ENCODE measurements at regions not wholly inside any gene's neighbourhood (a gene's known extent, or its start where the extent isn't known, plus 50 kb on each side); places are given as distances from the start of the nearest gene placed in this dataset.
"Not testable (repeated sequence)": the region's sequence is repeated elsewhere in the genome, so short reads cannot be mapped to it uniquely, and the experiment has no call there.

DNA sequence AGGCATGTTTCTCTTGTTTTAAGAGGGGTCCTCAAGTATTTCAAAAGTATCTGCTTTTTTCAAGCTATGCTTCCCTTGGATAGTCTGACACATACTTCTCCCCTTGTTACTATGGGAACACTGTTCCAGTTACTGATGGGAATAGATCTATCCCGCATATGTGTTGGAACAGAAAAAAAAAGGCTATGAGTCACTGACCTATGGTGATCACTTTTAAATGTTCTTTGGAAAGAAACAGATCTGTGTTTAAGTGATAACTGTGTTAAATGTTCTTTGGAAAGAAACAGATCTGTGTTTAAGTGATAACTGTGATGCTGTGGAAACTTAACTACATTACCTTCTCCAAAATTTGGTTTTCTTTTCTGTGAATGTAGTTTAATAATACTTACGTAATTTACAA is 303.2 kb downstream of the TEX13C start:
- in situ Hi-C loops (cut with HindIII; ENCODE audit: low pct_unique_long_range_greater_than_20kb, low sequenced_read_pairs): no loop called here
- no peak for DNase-seq (ENCODE audit: low read depth, low spot score)

DNA sequence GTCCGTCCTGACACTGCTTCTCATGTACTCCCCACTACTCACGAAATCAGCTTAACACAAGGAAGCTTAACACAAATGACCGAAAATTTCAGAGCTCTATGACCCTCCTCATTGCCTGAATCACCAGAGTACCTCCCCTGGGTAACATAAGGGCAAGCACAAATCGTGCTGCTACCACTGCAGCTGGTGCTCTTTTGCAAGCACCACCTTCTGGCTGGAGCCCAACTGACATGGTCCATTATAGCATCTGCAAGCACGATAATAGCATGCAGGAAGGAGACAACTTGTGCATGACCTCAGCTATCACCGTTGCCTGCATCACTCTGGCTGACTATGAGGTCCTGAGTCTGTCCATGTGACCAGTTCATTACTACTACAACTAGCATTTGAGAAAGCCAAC is 308.0 kb downstream of the TEX13C start:
- in situ Hi-C loops (cut with HindIII; ENCODE audit: low pct_unique_long_range_greater_than_20kb, low sequenced_read_pairs): no loop called here
- DNase-seq (ENCODE audit: low read depth, low spot score): no peak

DNA sequence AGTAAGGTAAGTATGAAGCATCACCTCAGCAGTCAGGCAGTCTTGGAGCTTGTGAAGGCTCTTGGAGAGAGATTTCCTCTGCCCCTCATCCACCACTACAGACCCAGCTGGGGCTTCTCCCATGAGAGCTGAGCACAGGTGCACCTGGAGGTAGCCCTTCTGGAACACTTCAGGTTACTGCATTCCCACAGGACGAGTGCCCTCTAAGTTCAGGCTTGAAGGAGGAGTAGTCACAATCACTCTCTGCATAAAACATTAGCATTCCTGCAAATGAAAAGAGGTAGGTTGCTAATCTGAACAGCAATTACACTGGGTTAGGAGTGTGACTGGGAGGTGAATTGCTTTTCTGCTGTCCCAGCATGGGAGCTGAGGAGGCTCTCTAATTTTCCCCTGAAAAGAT is 308.8 kb downstream of the TEX13C start:
- DNase-seq (ENCODE audit: low read depth, low spot score): no peak
- in situ Hi-C loops (cut with HindIII; ENCODE audit: low pct_unique_long_range_greater_than_20kb, low sequenced_read_pairs): no loop called here

DNA sequence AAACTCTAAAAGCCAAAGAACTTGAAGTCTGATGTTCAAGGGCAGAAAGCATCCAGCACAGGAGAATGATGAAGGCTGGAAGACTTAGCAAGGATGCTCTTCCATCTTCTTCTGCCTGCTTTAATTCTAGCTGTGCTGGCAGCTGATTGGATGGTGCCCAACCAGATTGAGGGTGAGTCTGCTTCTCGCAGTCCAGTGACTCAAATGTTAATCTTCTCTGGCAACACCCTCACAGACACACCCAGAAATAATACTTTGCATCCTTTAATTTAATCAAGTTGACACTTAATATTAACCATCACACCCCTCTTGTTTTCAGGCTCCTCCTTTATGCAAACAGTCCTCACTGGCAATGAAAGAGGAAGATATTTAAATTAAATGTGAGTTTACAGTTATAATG is 321.7 kb downstream of the TEX13C start:
- in situ Hi-C loops (cut with HindIII; ENCODE audit: low pct_unique_long_range_greater_than_20kb, low sequenced_read_pairs): no loop called here
- no peak for DNase-seq (ENCODE audit: low read depth, low spot score)

DNA sequence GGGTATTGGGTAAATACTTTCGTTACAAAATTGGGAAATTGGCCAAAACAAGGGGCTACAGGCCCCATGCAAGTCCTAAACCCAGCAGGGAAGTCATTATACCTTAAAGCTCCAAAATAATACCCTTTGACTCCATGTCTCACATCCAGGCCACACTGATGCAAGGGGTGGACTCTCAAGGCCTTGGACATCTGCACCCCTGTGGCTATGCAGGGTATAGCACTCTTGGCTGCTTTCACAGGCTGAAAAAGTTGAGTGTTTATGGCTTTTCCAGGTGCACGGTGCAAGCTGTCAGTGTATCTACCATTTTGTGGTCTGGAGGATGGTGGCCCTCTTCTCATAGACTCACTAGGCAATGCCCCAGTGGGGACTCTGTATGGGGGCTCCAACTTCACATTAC is 326.5 kb downstream of the TEX13C start:
- in situ Hi-C loops (cut with HindIII; ENCODE audit: low pct_unique_long_range_greater_than_20kb, low sequenced_read_pairs): no loop called here
- DNase-seq (ENCODE audit: low read depth, low spot score): peak; percentile 40

DNA sequence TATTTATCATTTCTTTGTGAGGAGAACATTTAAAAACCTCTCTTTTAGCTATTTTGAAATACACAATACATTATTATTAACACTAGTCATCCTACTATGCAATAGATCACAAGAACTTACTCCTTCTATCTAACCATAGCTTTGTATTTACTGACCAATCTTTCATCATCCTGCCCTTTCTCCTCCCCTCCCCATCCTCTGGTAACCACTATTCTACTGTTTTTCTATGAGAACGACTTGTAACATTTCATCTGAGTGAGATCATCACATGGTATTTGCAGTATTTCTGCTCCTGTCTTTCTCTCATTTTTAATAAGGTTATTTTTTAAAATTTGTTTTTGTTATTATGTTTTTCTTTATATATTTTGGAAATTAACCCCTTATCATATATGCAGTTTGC is 331.8 kb downstream of the TEX13C start:
- no peak for DNase-seq (ENCODE audit: low read depth, low spot score)
- in situ Hi-C loops (cut with HindIII; ENCODE audit: low pct_unique_long_range_greater_than_20kb, low sequenced_read_pairs): no loop called here

DNA sequence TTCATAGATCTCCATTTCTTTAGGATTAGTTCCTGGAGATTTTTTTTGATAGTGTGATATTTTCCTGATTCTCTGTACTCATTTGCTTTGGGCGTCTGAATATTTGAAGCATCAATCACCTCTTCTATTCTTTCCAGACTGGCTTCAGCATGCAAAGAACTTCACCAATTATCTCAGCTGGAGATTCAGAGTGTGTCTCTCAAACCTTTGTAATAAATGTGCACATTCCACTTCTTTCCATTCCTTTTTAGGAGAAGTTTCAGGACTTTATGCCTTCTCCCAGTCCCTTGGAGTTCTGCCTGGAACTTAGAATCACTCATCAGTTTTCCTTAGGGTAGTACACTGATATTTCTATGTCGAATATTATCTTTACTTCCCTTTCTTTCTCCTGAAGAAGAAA is 334.8 kb downstream of the TEX13C start:
- in situ Hi-C loops (cut with HindIII; ENCODE audit: low pct_unique_long_range_greater_than_20kb, low sequenced_read_pairs): no loop called here
- DNase-seq (ENCODE audit: low read depth, low spot score): no peak

DNA sequence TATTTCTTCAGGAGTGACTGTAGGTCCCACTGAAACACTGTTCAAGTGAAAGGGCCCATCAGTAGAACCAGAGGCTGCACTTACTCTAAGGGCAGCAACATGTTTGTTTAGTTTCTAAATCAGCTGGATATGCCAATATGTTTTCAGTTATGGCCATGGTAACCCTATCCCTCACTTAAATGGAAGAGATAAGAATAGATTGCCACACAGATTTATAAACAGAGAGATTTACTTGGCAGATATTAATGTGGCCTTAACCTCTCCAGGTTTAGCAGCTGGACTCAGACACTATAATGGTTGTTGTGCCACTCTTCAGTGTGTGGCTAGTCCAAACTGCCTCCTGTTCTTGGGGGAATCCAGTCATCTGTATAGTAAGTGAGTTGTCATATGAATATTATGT is 354.1 kb downstream of the TEX13C start:
- in situ Hi-C loops (cut with HindIII; ENCODE audit: low pct_unique_long_range_greater_than_20kb, low sequenced_read_pairs): no loop called here
- no peak for DNase-seq (ENCODE audit: low read depth, low spot score)

DNA sequence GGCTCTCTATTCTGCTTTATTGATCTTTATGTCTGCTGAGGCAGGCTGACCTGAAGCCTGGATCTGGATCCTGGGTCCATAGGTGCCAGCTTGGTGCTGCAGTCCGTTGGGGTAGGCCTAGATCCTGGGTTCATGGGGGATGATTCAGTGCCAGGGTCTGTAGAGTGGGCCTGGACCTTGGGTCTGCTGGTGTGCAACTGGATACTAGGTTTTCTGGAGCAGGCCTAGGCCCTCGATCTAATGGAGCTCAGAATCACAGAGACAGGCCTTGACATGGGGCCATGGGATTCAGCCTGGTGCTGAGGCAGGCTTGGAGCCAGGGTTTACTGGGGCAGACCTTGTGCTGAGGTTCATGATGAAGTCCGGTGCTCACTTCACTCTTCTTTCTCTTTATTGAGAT is 358.6 kb downstream of the TEX13C start:
- in situ Hi-C loops (cut with HindIII; ENCODE audit: low pct_unique_long_range_greater_than_20kb, low sequenced_read_pairs): no loop called here

DNA sequence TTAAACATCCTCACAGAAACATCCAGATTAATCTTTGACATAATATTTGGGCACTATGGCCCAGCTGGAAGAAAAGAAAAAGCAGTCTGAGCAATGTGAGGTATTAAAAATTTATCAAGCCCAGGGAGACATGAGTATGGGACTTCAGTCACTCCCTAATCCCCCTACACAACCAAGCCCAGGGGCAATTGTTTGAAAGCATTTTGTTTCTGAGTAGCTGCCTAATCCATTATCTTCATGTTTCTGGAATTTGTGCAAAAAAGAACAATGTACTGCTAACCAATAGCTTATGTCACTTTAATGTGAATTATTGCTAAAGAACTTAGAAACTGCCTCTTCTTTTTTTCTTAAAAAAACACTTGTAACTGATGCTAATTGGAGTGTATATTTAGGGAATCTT is 360.7 kb downstream of the TEX13C start:
- in situ Hi-C loops (cut with HindIII; ENCODE audit: low pct_unique_long_range_greater_than_20kb, low sequenced_read_pairs): no loop called here
- no peak for DNase-seq (ENCODE audit: low read depth, low spot score)

More for the DNA sequence above, 358.6 kb downstream of the TEX13C start:
- DNase-seq (ENCODE audit: low read depth, low spot score): no peak

DNA sequence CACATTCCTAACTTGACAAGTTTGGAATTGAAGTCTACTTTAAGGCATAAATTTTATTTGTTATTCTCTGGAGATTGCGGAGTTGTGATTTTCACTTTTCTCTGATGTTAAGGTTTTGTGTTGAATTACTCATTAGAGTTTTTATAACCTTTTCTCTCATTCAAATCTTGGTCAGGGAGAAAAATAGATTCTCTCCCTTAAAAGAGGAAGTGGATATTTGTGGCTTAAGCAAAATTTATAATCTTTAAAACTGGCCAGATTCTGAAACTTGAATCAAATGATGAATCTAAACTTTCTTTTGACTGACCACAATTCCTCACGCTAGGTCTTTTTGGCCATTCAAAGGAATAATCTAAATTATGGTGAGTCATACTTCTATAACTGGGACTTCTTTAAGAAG is 361.4 kb downstream of the TEX13C start:
- in situ Hi-C loops (cut with HindIII; ENCODE audit: low pct_unique_long_range_greater_than_20kb, low sequenced_read_pairs): no loop called here
- DNase-seq (ENCODE audit: low read depth, low spot score): no peak

DNA sequence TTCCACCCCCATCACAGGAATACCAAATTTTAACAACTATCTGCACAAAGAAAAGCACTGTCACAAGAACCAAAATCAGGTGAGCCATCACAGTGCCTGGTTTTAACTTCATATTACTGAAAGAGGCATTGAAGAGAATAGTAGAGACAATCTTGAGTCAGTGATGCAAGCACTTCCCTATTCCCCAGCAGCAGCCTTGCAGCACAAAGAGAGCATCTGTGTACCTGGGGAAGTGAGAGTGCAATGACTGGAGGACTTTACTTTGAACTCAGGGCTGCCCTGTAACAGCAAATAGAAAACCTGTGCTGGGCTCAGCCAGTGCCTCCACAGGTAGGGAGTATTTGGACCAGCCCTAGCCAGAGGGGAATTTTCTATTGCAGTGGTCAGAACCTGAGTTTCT is 361.8 kb downstream of the TEX13C start:
- no peak for DNase-seq (ENCODE audit: low read depth, low spot score)
- in situ Hi-C loops (cut with HindIII; ENCODE audit: low pct_unique_long_range_greater_than_20kb, low sequenced_read_pairs): no loop called here

DNA sequence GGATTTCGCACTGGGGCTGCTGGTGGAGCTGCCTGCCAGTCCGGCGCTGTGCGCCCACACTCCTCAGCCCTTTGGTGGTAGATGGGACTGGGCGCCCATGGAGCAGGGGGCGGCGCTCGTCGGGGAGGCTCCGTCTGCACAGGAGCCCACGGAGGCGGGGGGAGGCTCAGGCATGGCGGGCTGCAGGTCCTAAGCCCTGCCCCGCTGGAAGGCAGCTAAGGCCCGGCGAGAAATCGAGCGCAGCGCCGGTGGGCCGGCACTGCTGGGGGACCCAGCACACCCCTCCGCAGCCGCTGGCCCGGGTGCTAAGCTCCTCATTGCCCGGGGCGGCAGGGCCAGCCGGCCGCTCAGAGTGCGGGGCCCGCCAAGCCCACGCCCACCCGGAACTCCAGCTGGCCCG is 370.9 kb downstream of the TEX13C start:
- DNase-seq (ENCODE audit: low read depth, low spot score); in situ Hi-C loops (cut with HindIII; ENCODE audit: low pct_unique_long_range_greater_than_20kb, low sequenced_read_pairs): not testable (repeated sequence)

DNA sequence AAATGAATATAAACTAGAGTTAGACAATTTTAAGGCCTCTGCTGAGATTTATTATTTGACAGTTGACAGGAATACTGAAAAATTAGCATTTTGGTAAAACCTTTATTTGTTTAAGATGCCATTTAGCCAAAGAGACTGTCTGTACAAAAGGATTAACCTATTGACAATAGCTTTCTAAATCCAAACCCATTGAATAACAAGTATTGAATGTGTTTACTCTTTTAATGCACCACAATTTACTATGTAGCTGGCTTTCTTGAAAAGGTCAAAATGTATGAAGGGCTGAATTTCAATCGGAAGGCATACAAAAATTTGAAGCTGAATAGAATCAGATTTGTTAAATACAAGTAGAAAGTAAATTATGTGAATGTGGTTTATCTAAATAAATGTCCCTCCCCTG is 374.5 kb downstream of the TEX13C start:
- DNase-seq (ENCODE audit: low read depth, low spot score): no peak
- in situ Hi-C loops (cut with HindIII; ENCODE audit: low pct_unique_long_range_greater_than_20kb, low sequenced_read_pairs): no loop called here

DNA sequence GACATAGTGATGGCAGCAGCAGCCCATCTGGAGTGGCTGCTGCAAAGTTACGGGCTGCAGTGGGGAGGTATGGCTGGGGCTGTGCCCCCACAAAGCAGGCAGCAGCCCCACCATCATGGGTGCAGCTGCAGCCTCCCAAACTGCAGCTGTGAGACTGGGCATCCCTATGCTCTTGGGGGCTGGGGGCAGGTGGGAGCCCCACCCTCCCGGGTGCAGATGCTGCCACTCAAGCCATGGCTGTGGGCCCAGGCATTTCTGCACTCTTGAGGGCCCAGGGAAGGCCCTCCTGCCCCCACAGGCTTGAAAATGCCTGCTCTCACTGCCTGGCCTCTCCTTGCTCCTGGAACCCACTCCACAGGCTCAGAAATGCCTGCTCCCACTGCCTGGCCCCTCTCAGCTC is 389.4 kb downstream of the TEX13C start:
- in situ Hi-C loops (cut with HindIII; ENCODE audit: low pct_unique_long_range_greater_than_20kb, low sequenced_read_pairs): no loop called here
- DNase-seq (ENCODE audit: low read depth, low spot score): no peak

DNA sequence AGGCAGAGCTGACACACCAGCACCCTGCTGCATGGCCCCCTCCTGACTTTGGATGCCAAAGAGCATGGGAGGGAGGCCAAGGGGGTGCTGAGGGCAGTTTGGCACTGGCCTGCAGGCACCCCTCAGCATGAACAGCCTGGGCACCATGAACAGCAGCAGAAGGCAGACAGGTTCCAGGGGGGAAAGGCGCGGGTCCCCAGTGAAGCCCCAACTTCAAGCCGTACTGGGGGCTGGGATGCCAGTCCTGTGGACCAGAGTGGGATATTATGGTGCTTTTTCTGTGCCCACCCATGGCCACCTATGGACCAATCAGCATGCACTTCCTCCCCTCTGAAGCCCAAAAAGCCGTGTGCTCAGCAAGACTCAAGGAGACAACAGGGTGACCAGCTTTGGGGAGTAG is 389.9 kb downstream of the TEX13C start:
- DNase-seq (ENCODE audit: low read depth, low spot score): no peak
- in situ Hi-C loops (cut with HindIII; ENCODE audit: low pct_unique_long_range_greater_than_20kb, low sequenced_read_pairs): no loop called here

DNA sequence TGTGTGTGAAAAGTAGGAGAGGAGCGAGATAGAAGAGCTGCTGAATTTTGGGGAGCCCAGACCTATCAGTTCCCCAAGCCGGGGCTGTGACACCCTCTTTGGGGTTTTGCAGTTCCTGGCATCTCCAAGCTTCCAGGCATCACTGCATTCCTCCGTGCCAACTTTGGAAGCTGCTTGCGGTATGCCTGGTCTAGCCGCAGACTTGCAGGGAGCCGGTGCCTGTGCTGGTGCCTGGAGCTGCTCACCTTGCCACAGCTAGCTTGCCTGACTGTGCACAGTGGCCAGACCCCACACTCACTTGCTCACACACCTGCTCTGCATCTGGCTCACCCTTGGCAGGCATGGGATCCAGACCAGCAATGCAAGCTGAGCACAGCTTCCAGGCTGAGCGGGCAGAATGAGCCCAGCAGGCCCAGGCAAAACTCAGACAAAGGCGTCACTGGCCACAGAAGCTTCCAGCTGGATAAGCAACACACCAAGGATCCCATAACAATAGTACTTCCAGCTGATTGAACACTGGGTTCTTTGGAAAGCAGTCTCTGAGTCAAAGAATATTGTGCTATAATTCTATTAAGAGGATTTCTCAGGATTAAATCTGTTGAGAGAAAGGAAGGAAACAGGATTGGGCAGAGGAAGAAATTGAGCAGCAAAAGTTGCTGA is 390.9 kb downstream of the TEX13C start:
- in situ Hi-C loops (cut with HindIII; ENCODE audit: low pct_unique_long_range_greater_than_20kb, low sequenced_read_pairs): no loop called here
- no peak for DNase-seq (ENCODE audit: low read depth, low spot score)

DNA sequence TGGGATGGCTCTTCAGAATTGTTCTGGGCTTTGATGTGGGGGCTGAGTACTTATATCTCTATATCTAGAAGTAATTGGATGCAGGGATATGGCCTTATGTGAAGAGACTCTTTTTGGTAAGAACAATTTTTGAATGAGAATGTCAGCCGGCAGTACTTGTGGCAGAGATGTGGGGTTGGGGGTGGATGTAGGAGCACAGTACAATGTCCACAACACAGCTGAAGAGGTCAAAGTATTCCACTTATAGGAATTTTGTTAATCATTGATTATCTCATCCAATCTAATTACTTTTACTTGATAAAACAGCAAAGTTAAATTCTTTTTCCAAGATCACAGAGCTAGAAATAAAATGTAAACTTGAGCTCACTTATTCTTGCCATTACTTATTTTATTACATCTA is 391.4 kb downstream of the TEX13C start:
- in situ Hi-C loops (cut with HindIII; ENCODE audit: low pct_unique_long_range_greater_than_20kb, low sequenced_read_pairs): no loop called here
- DNase-seq (ENCODE audit: low read depth, low spot score): no peak

DNA sequence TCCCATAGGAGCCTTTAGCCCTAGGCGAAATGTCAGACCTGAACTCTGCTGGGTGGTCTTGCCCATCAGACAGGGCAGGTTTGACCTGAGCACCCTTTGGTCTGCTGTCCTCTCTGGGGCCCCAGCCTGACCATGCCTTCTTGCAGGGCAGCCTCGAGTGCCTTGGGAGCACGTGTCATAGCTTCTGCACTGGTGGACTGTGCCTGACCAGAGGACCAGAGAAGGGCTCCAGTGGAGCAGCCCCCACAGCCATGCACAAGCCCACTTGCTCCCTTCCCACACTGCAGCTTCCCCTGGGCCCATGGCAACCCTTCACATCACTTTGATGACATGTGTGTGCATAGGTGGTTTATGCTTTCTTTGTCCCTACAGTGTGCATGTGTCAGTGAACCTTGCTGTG is 394.0 kb downstream of the TEX13C start:
- in situ Hi-C loops (cut with HindIII; ENCODE audit: low pct_unique_long_range_greater_than_20kb, low sequenced_read_pairs): no loop called here
- no peak for DNase-seq (ENCODE audit: low read depth, low spot score)

DNA sequence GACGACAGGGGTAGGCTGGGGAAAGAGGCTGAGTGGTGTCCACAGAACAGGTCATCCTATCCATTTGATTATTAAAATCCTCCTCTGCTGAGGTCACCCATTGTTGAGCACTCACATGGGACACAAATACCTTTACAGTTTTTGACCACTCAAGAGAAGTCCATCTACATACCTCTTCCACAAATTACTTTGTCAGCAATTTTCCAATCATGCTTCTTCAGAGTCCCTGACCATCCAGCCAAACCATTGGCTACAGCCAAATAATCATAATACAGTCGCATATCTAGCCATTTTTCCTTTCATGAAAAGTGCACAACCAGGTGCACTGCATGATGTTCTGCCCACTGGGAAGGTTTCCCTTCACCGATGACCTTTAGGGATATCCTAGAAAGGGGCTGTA is 407.4 kb downstream of the TEX13C start:
- in situ Hi-C loops (cut with HindIII; ENCODE audit: low pct_unique_long_range_greater_than_20kb, low sequenced_read_pairs): no loop called here
- no peak for DNase-seq (ENCODE audit: low read depth, low spot score)

All from SK-MEL-5 (cell line).